GM19328 (cell line): ENCODE measurements at regions not wholly inside any gene's neighbourhood (a gene's known extent, or its start where the extent isn't known, plus 50 kb on each side); places are given as distances from the start of the nearest gene placed in this dataset.

Experiments used
- ATAC-seq: cut with Tn5 transposase; IDR thresholded peaks from one replicate; pipeline ENCODE4 v1.9.1; 2021; ENCODE audit warnings: mild to moderate bottlenecking, moderate library complexity; ENCODE audit not compliant: unreplicated experiment

GRCh38 chr1:222370913-222371675 lies 176.8 kb downstream of the HHIPL2 start:
- no peak for ATAC-seq

GRCh38 chr1:222370081-222370912 lies 177.6 kb downstream of the HHIPL2 start:
- no peak for ATAC-seq

- ATAC-seq: no peak
These were observed 178.8 kb downstream of the HHIPL2 start for GRCh38 chr1:222369148-222369547.

- ATAC-seq: no peak
These were observed 189.8 kb downstream of the HHIPL2 start for GRCh38 chr1:222358100-222358499.

- no peak for ATAC-seq
These were observed 190.7 kb downstream of the HHIPL2 start for GRCh38 chr1:222357252-222357651.

- ATAC-seq: no peak
These were observed 200.3 kb downstream of the HHIPL2 start for GRCh38 chr1:222347627-222348026.

GRCh38 chr1:222346955-222347354 lies 200.9 kb downstream of the HHIPL2 start:
- no peak for ATAC-seq

GRCh38 chr1:222339376-222339947 lies 208.4 kb downstream of the HHIPL2 start:
- no peak for ATAC-seq

- ATAC-seq: no peak
These were observed 212.3 kb downstream of the HHIPL2 start for GRCh38 chr1:222335586-222335985.

GRCh38 chr1:222334026-222334680 lies 213.8 kb downstream of the HHIPL2 start:
- no peak for ATAC-seq

- no peak for ATAC-seq
These were observed 216.1 kb downstream of the HHIPL2 start for GRCh38 chr1:222331765-222332164.

- no peak for ATAC-seq
These were observed 216.6 kb downstream of the HHIPL2 start for GRCh38 chr1:222331340-222331739.

- ATAC-seq: no peak
These were observed 218.3 kb downstream of the HHIPL2 start for GRCh38 chr1:222329493-222330045.

- ATAC-seq: no peak
These were observed 221.2 kb downstream of the HHIPL2 start for GRCh38 chr1:222326710-222327036.

- ATAC-seq: no peak
These were observed 221.7 kb downstream of the HHIPL2 start for GRCh38 chr1:222326006-222326709.

GRCh38 chr1:222325506-222325905 lies 222.4 kb downstream of the HHIPL2 start:
- no peak for ATAC-seq

- no peak for ATAC-seq
These were observed 233.1 kb downstream of the HHIPL2 start for GRCh38 chr1:222314839-222315238.

GRCh38 chr1:222310836-222311235 lies 237.1 kb downstream of the HHIPL2 start:
- ATAC-seq: peak; percentile 92

- no peak for ATAC-seq
These were observed 240.3 kb downstream of the HHIPL2 start for GRCh38 chr1:222307621-222308020.

- no peak for ATAC-seq
These were observed 241.4 kb downstream of the HHIPL2 start for GRCh38 chr1:222306512-222306911.
